ENCODE measurements at regions not wholly inside any gene's neighbourhood (a gene's known extent, or its start where the extent isn't known, plus 50 kb on each side); places are given as distances from the start of the nearest gene placed in this dataset.

DNA sequence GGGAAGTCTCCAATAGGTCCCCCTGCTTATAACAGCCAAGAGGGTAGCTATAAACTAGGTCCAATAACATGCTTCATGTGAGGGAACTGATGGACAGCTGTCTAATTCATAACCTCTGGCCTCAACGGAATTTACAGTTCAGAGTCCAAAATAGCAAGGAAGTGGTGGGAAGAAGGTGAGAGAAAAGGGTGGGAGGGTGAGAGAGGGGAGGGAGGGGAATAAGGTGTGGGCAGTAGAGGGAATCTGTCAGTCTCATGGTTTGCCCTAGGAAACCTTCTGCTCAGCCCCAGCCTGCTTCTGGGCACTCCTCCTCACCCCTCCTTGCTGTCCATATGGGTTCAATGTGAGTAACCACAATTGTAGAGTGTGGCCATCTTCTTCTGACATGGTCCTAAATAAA is 133.4 kb upstream of the ADO start:
- TF ChIP-seq, protein P1, sequence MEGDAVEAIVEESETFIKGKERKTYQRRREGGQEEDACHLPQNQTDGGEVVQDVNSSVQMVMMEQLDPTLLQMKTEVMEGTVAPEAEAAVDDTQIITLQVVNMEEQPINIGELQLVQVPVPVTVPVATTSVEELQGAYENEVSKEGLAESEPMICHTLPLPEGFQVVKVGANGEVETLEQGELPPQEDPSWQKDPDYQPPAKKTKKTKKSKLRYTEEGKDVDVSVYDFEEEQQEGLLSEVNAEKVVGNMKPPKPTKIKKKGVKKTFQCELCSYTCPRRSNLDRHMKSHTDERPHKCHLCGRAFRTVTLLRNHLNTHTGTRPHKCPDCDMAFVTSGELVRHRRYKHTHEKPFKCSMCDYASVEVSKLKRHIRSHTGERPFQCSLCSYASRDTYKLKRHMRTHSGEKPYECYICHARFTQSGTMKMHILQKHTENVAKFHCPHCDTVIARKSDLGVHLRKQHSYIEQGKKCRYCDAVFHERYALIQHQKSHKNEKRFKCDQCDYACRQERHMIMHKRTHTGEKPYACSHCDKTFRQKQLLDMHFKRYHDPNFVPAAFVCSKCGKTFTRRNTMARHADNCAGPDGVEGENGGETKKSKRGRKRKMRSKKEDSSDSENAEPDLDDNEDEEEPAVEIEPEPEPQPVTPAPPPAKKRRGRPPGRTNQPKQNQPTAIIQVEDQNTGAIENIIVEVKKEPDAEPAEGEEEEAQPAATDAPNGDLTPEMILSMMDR (IDR thresholded peaks at IDR 0.05; ENCODE audit: low read depth, low read length), result no peak
- no peak for TF ChIP-seq POLR2A (IDR thresholded peaks at IDR 0.05; ENCODE audit: extremely low read depth, insufficient read length)
- no peak for TF ChIP-seq MYC (IDR thresholded peaks at IDR 0.05; ENCODE audit: low read depth, low read length)
